AG09319 (cell line): ENCODE measurements at regions not wholly inside any gene's neighbourhood (a gene's known extent, or its start where the extent isn't known, plus 50 kb on each side); places are given as distances from the start of the nearest gene placed in this dataset.

Experiments used
- DNase-seq: peaks from one replicate; pipeline ENCODE4 v3.0.0-alpha.2; 2010; ENCODE audit warnings: low read depth; ENCODE audit errors: extremely low read depth
- CTCF ChIP-seq: IDR thresholded peaks from 2 replicates; pipeline ENCODE4 v1.5.1; 2011; ENCODE audit warnings: low read depth, mild to moderate bottlenecking, inconsistent platforms, low read length, moderate library complexity

GRCh38 chr5:29758986-29759421 is 1434.5 kb upstream of the CDH6 start:
- no peak for TF ChIP-seq CTCF

GRCh38 chr5:29750453-29750852 is 1443.0 kb upstream of the CDH6 start:
- no peak for DNase-seq
- TF ChIP-seq CTCF, result no peak

More at GRCh38 chr5:29758986-29759421, 1434.5 kb upstream of the CDH6 start:
- no peak for DNase-seq

GRCh38 chr5:29744618-29745017 is 1448.9 kb upstream of the CDH6 start:
- DNase-seq, result no peak
- TF ChIP-seq CTCF, result no peak

- no peak for DNase-seq
- TF ChIP-seq CTCF, result no peak
These were observed 1472.5 kb upstream of the CDH6 start for GRCh38 chr5:29720954-29721353.

DNA sequence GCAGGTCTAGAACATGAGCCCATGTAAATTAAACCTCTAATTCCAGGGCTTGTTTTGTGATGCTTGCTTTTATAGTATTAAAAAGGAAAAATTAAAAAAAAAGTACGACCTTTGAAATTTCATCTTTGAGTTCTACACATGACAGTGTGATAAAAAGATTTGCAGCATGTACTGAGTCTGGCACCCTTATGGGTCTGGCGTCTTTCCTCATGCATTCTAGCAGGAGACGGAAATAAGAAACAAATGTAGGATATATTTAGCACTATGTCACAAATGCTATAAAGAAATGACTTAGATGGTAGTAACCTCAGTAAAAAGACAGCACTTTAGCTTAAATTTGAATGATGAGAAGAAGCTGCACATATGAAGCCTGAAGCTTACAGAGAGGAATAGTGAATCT is 1474.3 kb upstream of the CDH6 start:
- DNase-seq, result no peak
- no peak for TF ChIP-seq CTCF

DNA sequence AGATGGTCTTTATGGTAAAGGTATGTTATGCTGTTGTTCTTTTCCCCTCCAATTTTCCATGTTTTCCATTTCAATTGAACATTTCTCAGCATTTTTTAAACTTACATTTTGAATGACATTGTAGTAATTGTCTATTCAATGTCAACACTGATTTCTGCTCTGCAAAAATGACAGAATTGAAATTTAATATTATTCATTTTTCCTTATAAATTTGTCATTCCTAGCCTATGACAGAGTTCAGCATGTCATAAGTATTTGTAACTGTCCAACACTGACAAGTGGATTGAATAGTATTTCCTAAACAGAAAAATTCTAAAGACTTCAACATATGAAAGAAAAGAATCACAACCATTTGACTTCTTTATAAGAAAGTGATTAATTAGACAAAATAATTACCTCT is 1478.3 kb upstream of the CDH6 start:
- no peak for DNase-seq
- no peak for TF ChIP-seq CTCF

DNA sequence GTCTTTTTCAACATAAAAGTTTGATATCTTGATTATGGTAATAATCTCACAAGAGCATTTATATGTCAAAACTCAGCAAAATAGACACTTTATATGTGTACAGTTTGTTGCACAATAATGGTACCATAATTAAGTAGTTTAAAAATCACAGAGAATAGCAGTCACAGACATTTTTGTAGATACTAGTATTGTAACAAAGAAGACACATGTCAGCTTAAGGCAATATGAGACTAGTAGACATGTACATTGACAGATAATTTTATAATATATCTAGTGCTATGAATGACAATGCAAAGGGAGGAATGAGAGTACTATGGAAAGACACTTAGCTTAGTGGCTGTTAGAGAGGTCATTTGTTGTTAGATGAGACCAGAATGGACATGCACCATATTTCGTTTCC is 1490.6 kb upstream of the CDH6 start:
- no peak for DNase-seq
- TF ChIP-seq CTCF, result no peak
